NCI-H2107 treated with DMSO at 0.1 percent for 48 hours (cell line): ENCODE measurements at regions not wholly inside any gene's neighbourhood (a gene's known extent, or its start where the extent isn't known, plus 50 kb on each side); places are given as distances from the start of the nearest gene placed in this dataset.
"Not testable (repeated sequence)": the region's sequence is repeated elsewhere in the genome, so short reads cannot be mapped to it uniquely, and the experiment has no call there.

Experiments
- DNase-seq: peaks from one replicate; lab custom pipeline; 2025; ENCODE audit not compliant: unreplicated experiment; lab: John Stamatoyannopoulos, UW

GRCh38 chr4:19119904-19120560 lies 1098.5 kb upstream of the LCORL start:
- DNase-seq: no peak

DNA sequence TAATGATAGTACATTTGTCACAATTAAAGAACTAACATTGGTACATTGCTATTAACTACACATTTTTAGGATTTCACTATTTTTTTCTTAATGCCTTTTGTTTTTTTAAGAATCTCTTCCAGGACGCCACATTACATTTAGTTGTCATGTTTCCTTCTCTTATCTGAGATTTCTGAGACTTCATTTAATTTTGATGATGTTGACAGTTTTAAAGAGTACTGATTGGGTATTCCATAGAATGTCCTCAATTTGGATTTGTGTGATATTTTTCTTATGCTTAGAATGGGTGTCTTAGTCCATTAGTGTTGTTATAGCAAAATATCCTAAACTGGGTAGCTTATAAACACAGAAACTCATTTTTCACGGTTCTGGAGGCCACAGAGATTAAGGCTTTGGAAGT lies 1095.5 kb upstream of the LCORL start:
- no peak for DNase-seq

DNA sequence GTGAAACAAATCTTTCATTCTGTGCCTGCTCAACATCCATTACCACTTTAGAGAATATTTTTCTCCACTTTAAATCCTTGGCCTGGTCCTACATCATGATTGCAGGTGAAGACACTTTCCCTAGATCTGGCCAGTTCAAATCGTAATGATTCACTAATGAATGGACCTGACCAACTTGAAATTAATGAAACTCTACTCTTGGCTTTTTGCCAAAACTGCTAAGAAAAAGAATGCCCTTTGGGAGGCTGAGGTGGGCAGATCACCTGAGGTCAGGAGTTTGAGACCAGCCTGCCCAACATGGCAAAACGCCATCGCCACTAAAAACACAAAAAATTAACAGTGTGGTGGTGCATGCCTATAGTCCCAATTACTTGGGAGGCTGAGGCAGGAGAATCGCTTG lies 1082.6 kb upstream of the LCORL start:
- DNase-seq: no peak

DNA sequence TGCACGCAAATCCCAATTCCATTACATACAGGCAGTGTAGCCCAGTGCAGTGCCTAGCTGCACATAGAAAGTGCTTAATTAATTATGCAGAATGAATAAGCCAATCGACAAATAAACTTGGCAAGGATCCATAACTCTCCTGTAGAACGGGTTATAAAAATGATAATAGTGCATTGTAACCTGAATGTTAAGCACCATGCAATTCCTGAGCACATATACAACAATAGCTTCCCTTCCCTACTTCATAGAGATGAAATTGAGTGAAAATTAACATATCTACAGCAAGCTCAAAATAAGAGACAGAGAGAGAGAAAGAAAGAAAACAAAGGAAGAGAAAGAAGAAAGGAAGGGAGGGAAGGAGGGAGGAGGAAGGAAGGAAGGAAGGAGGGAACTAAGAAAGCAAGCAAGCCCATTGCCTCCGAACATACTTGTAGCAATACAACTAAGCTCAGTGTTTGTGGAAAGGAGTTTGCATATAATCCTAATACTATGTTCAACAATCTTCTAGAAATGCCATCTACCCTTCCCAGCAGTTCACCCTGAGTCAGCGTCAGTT lies 1074.0 kb upstream of the LCORL start:
- DNase-seq: no peak

- no peak for DNase-seq
Observed at GRCh38 chr4:19093951-19094350, 1072.4 kb upstream of the LCORL start.

DNA sequence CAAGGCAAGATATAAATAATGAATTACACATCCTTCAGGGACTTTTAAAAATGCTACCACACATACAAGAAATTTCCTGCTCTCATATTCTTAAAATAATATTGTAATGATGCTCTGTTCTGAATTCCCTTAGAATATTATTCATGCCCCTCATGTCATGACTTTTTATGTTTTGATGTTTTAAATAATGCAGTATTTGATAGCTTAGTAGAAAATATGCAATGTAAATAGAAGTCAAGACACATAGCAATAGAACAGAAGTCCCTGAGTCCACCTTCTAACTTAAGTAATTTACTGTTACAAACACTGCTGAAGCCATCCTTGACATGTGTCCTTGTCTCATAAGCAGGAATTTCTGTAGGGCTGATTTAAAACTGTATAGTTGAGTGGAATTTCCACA lies 1071.2 kb upstream of the LCORL start:
- no peak for DNase-seq

GRCh38 chr4:19074036-19074435 lies 1052.5 kb upstream of the LCORL start:
- no peak for DNase-seq

GRCh38 chr4:19063662-19064061 lies 1042.1 kb upstream of the LCORL start:
- DNase-seq: no peak

- no peak for DNase-seq
Observed at GRCh38 chr4:19054916-19055315, 1033.4 kb upstream of the LCORL start.

DNA sequence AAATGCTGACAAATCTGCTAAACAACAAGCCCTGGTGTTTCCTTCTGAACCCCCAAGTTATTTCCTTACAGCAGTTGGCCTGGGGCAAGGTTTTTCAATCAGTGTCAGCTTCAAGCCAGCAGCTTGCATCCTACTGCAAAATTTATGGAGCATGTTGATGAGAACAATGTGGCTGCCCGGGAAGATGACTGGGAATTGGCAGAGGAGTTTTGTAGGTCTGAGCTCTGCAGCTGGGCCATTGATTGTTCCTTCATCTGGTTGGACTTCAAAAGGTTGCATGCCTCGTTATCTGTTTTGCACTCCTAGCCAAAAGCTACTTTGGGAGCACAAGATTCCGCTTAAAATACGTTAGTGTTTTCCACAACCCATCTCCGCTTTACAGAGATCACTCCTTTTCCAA lies 1030.3 kb upstream of the LCORL start:
- DNase-seq: no peak

DNA sequence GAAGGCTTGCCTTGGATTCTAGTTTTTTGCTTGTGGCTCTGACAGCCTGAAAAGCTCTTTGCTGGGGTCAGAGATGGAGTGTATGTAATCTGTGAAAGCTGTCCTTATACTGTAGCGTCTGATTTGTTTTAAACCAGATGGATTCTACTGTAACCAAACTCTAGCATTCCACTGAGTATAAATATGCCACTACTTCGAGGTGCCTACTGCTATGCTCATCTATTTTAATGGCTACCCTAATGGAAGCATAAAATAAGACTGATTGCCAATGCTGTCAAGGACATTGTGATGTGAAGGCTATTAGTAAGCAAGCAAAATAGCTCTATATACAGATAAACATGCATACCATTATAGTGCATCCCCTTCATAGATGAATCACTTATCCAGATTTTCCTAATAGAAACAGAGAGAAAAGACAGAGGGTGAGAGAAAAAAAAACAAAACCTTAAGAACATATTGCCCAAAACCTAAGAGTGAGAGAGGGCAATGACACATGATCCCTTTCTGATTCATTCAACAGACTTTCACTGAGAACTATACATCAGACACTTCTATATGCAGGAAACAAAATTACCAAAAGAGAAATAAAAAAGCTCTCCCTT lies 1025.8 kb upstream of the LCORL start:
- DNase-seq: no peak

DNA sequence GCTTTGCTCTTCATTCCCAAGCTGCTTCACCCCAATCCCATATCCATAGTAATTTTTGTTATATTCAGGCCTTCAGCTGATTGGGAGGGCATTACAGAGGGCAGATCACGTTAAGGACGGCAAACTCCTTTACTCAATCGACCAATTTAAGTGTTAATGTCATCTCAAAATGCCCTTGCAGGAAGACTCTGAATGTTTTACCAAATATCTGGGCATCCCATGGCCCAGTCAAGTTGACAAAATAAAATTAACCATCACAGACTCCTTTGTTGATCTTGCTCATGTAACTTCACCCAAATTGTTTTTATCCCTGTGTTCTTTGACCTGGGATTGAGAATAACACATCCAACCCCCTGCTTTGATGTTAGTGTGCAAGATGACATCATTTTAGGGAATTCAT lies 1018.3 kb upstream of the LCORL start:
- DNase-seq: no peak

GRCh38 chr4:19038231-19038630 lies 1016.7 kb upstream of the LCORL start:
- DNase-seq: no peak

DNA sequence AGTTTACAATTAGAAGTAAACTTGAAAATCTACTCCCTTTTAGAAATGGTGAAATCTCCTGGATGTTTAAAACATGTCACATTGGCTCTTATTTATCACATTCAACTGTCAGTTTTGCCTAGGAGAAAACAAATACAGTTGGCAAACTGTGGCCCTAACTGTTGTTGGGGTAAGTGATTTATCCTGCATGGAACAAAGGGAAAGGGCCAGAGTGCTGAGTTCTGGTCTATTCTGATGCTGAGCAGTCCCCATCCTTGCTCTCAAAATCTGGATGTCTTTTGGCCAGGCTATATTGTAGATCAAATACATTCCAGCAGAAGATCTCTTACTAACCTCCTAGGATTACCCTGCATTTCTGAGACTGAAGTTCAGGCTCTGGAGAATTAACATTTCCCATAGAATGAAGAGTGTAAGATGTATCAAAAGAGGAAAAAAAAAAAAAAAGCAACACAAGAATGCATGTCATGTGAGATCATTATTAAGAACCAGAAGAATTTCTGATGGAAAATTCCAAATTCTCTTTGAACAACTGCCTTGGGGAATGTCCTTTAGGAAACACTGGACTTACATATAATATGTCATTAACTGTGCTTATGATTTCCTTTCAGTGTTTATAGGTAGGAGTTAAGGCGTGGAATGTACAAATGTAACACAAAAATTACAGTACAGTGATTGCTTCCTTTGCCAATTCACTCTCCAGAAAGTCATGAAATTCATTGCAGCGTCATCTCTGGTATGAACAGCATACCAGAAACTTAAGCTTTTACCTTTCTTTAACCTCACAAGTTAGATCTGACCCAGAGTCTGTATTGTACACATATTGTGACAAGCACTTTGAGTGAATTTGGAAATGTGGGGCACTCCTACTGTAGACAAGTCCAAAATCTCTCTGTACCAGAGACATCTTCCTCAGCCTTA lies 1012.5 kb upstream of the LCORL start:
- DNase-seq: no peak

GRCh38 chr4:19030536-19030935 lies 1009.0 kb upstream of the LCORL start:
- no peak for DNase-seq

DNA sequence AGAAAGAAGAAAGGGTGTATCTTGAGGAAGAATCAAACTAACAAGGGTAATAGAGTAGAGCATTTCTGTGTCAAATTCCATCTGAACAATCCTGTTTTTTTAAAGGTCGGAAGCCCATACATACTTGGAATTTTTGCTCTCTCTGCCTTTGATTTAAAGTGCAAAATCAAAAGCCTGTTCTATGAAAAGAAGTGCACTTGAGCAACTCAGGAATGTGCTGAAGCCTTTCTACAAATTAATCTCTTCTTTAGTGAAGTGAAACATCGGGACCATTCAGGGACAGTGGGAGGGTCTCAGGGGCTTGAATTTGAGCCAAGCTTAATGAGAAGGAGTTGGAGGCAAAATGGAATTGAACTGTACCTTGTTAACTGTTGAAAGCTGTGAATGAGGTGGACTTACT lies 1008.5 kb upstream of the LCORL start:
- no peak for DNase-seq

DNA sequence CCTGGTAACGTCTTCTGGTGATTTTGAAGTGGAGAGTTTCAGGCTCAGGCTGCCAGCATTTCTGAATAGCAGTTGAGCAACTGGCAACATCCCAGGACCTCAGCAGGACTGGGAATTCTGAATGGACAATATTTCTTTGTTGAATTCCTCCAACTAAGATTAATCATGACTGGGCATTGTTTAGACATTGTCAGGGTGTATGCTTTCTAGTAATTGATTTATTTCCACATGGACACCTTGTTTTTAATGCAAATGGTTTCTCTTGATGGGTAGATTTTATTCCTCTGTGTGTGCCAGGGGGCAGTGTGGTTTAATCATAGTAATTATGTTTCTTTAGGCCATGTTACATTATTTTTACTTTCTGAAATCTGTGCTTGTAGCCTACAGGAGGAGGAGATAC lies 1004.7 kb upstream of the LCORL start:
- DNase-seq: no peak

DNA sequence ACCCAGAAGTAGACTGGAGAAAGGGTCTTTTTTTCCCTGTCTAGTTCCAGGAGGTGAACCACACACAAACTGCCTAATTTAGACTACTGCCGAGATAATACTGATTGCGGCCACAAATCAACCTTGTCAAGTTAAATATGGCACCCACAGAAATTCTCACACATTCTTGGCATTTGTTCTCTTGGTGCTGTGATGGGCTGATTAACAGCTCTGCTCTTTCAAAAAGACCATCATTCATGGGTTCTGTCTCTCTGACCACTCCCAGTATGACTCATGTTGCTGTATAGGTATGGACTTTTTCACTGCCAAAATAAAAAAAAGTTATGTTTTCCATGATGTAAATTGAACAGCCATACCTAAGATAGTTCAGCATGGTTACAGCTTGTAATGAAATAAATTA lies 1003.5 kb upstream of the LCORL start:
- no peak for DNase-seq

DNA sequence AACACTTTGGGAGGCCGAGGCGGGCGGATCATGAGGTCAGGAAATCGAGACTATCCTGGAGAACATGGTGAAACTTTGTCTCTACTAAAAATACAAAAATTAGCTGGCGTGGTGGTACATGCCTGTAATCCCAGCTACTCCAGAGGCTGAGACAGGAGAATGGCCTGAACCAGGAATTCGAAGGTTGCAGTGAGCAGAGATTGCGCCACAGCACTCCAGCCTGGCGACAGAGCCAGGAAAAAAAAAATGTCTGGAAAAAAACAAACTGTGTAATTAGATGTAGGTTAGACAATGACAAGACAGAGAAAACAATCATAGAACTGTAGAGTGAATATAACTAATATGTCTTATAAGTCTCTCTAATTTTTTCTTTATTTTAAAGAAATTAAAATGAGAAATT lies 1002.5 kb upstream of the LCORL start:
- DNase-seq: no peak

- no peak for DNase-seq
Observed at GRCh38 chr4:19021617-19022016, 1000.1 kb upstream of the LCORL start.

- DNase-seq: not testable (repeated sequence)
Observed at GRCh38 chr4:19016550-19016949, 995.0 kb upstream of the LCORL start.

- DNase-seq: no peak
Observed at GRCh38 chr4:19014594-19014993, 993.0 kb upstream of the LCORL start.
